GM23248 (cell line): ENCODE measurements at regions not wholly inside any gene's neighbourhood (a gene's known extent, or its start where the extent isn't known, plus 50 kb on each side); places are given as distances from the start of the nearest gene placed in this dataset.
A peak's percentile ranks its signal among the peaks of the same experiment; 100 is the strongest.

Experiments used
- DNase-seq: peaks from one replicate; pipeline ENCODE4 v3.0.0-alpha.2; 2015
- H2AFZ ChIP-seq: fragments of 200-600 bp; sonication (generic); 2 replicates; pipeline ENCODE4 v1.6.1; 2016; ENCODE audit warnings: antibody characterized with exemption
- H3F3A ChIP-seq: fragments of 200-600 bp; sonication (generic); 2 replicates; pipeline ENCODE4 v1.6.1; 2016; ENCODE audit warnings: mild to moderate bottlenecking, antibody characterized with exemption, mixed run types; ENCODE audit not compliant: insufficient read depth
- H3K27ac ChIP-seq: fragments of 200-600 bp; sonication (generic); 2 replicates; pipeline ENCODE4 v1.5.1; 2016; ENCODE audit warnings: mild to moderate bottlenecking
- H3K27me3 ChIP-seq: fragments of 200-600 bp; sonication (generic); replicated peaks from 2 replicates; pipeline ENCODE4 v1.6.1; 2016; ENCODE audit warnings: mild to moderate bottlenecking; ENCODE audit not compliant: insufficient read depth
- H3K36me3 ChIP-seq: fragments of 200-600 bp; sonication (generic); 2 replicates; pipeline ENCODE4 v1.6.1; 2016; ENCODE audit warnings: low read depth, mild to moderate bottlenecking
- H3K4me1 ChIP-seq: fragments of 200-600 bp; sonication (generic); 2 replicates; pipeline ENCODE4 v1.6.1; 2016; ENCODE audit warnings: mild to moderate bottlenecking; ENCODE audit not compliant: insufficient read depth
- H3K4me2 ChIP-seq: fragments of 200-600 bp; sonication (generic); one replicate; pipeline ENCODE4 v1.6.1; 2016; ENCODE audit warnings: mild to moderate bottlenecking; ENCODE audit not compliant: unreplicated experiment
- H3K4me3 ChIP-seq: fragments of 200-600 bp; sonication (generic); 2 replicates; pipeline ENCODE4 v1.5.1; 2016; ENCODE audit warnings: mild to moderate bottlenecking
- H3K79me2 ChIP-seq: fragments of 200-600 bp; sonication (generic); 2 replicates; pipeline ENCODE4 v1.6.1; 2016; ENCODE audit warnings: mild to moderate bottlenecking; ENCODE audit not compliant: insufficient read depth
- H3K9ac ChIP-seq: fragments of 200-600 bp; sonication (generic); 2 replicates; pipeline ENCODE4 v1.6.1; 2016; ENCODE audit warnings: mild to moderate bottlenecking
- H3K9me2 ChIP-seq: fragments of 200-600 bp; sonication (generic); 2 replicates; pipeline ENCODE4 v1.6.1; 2016; ENCODE audit warnings: mixed run types, mild to moderate bottlenecking, moderate library complexity; ENCODE audit not compliant: insufficient read depth
- H3K9me3 ChIP-seq: fragments of 200-600 bp; sonication (generic); one replicate; pipeline ENCODE4 v1.6.1; 2017; ENCODE audit warnings: low read depth
- H4K20me1 ChIP-seq: fragments of 200-600 bp; sonication (generic); 2 replicates; pipeline ENCODE4 v1.6.0; 2016; ENCODE audit not compliant: insufficient read depth
- EZH2 ChIP-seq: fragments of 200-600 bp; sonication (generic); IDR thresholded peaks from 2 replicates; pipeline ENCODE4 v1.6.1; 2018; ENCODE audit warnings: antibody characterized with exemption, mild to moderate bottlenecking; ENCODE audit not compliant: insufficient read depth, poor library complexity, severe bottlenecking
- EZH2phosphoT487 ChIP-seq: fragments of 200-600 bp; sonication (generic); IDR thresholded peaks from 2 replicates; pipeline ENCODE4 v1.6.1; 2018; ENCODE audit warnings: antibody characterized with exemption, moderate library complexity, mild to moderate bottlenecking, low read depth; ENCODE audit not compliant: insufficient read depth
- WGBS, 2 experiments: methylation state at CpG; one replicate each; pipeline ENCODE4 v1.1.6; 2015 to 2017; ENCODE audit warnings: low lambda C conversion rate in 2 of 2, low coverage in 1 of 2; ENCODE audit errors: missing lambda C conversion rate in 2 of 2; 5-methylcytosine and 5-hydroxymethylcytosine counted together
- in situ Hi-C: fragments of 300-500 bp; cut with MboI; formaldehyde crosslinking; loops from 2 replicates; pipeline ENCODE4 v1.15.0; 2020

DNA sequence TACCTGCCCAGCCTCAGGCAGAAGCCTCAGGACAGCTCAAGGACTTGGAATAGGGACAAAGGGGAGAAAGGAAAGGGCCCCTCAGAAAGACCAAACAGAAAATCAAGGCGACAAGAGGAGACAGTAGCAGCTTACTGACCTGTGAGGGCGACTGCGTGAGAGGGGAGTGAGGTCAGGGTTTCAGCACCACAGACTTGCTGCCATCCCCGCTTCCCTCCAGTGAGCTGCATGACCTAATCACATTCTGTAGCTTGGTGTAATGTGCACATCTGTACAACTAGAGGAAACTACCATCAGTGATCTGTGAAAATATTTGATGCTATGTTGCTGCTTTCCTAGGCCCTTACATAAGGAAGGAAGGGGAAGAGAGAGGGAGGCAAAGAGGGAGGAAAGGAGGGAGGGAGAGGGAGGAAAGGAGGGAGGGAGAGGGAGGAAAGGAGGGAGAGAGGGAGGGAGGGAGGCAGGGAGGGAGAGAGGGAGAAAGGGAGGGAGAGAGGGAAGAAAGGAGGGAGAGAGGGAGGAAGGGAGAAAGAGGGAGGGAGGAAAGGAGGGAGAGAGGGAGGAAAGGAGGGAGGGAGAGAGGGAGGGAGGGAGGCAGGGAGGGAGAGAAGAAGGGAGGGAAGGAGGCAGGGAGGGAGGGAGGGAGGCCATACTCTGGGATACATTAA, 404.9 kb upstream of the CDH5 start:
- Histone ChIP-seq H3K9ac (no peak overlapping the region), H3K27ac (no peak overlapping the region), H3K27me3 (no peaks in the 10 kb centered on the region), H3K9me3 (no peaks in the 10 kb centered on the region), H3K79me2 (no peaks in the 10 kb centered on the region), H3F3A (no peaks in the 10 kb centered on the region), H3K36me3 (no peaks in the 10 kb centered on the region), H2AFZ (no peak overlapping the region), H3K4me2 (no peak overlapping the region), H3K4me3 (no peak overlapping the region), H3K4me1 (no peaks in the 10 kb centered on the region), H4K20me1 (no peaks in the 10 kb centered on the region), H3K9me2 (no peaks in the 10 kb centered on the region)
- WGBS, 2 experiments, result 47 to 54% methylated on average over 4 of the region's 4 CpGs
- TF ChIP-seq EZH2, result no peak
- TF ChIP-seq EZH2phosphoT487, result no peak
- in situ Hi-C loops, result no loop called here
- DNase-seq, result no peak

- Histone ChIP-seq H3K9me2 (no peaks in the 10 kb centered on the region), H3K27me3 (no peaks in the 10 kb centered on the region), H3K4me1 (no peaks in the 10 kb centered on the region), H3K27ac (no peak overlapping the region), H3K9me3 (no peaks in the 10 kb centered on the region), H4K20me1 (no peaks in the 10 kb centered on the region), H3F3A (no peaks in the 10 kb centered on the region), H3K79me2 (no peaks in the 10 kb centered on the region), H3K4me2 (no peak overlapping the region), H3K36me3 (no peaks in the 10 kb centered on the region), H2AFZ (no peak overlapping the region), H3K9ac (no peak overlapping the region), H3K4me3 (no peak overlapping the region)
- in situ Hi-C loops, result no loop called here
- DNase-seq, result peak; percentile 23
- no peak for TF ChIP-seq EZH2
- WGBS, 2 experiments, result 69 to 72% methylated on average over 2 of the region's 2 CpGs
Measured at GRCh38 chr16:65959983-65960382, 406.5 kb upstream of the CDH5 start.

- in situ Hi-C loops, result no loop called here
Measured at GRCh38 chr16:65958086-65958485, 408.4 kb upstream of the CDH5 start.

DNA sequence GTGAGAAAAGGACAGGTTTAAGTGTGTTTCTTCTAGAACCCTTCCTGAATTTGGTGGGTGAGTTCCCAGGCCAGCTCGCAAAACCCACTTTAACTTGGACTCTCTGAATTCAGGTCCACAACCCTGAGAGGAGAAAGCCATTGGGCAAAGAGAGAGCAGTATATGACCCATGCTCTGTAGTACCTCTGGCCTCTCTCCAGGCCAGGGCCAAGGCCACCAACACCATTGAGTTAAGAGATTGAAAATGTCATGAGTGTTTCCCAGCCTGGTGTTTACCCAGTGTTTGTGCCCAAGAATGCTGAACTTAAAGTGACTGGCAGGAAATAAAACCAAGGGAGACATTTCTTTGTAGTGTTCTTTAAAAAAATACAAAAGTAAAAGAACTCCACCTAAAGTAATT, 410.4 kb upstream of the CDH5 start:
- Histone ChIP-seq H4K20me1 (no peaks in the 10 kb centered on the region), H3K27me3 (no peaks in the 10 kb centered on the region; the same call in 1 of the 2 replicates), H2AFZ (no peak overlapping the region), H3K9me3 (no peaks in the 10 kb centered on the region), H3K9me2 (no peaks in the 10 kb centered on the region), H3K9ac (no peak overlapping the region), H3K36me3 (no peaks in the 10 kb centered on the region), H3K4me2 (no peak overlapping the region), H3K4me3 (no peak overlapping the region), H3F3A (no peaks in the 10 kb centered on the region), H3K79me2 (no peaks in the 10 kb centered on the region), H3K27ac (no peak overlapping the region), H3K4me1 (no peaks in the 10 kb centered on the region)
- no peak for TF ChIP-seq EZH2phosphoT487
- TF ChIP-seq EZH2, result no peak
- in situ Hi-C loops, result no loop called here
- no peak for DNase-seq
- WGBS, 2 experiments, result 82 to 86% methylated on average over 1 of the region's 1 CpG

More at GRCh38 chr16:65958086-65958485, 408.4 kb upstream of the CDH5 start:
- Histone ChIP-seq H2AFZ (no peak overlapping the region), H3K4me2 (no peak overlapping the region), H3K36me3 (no peaks in the 10 kb centered on the region), H3K9me3 (no peaks in the 10 kb centered on the region), H4K20me1 (no peaks in the 10 kb centered on the region), H3K4me1 (no peaks in the 10 kb centered on the region), H3K4me3 (no peak overlapping the region), H3K9ac (no peak overlapping the region), H3K27me3 (no peaks in the 10 kb centered on the region), H3K79me2 (no peaks in the 10 kb centered on the region), H3K27ac (no peak overlapping the region), H3F3A (no peaks in the 10 kb centered on the region), H3K9me2 (no peaks in the 10 kb centered on the region)
- DNase-seq, result no peak
- TF ChIP-seq EZH2, result no peak
- no peak for TF ChIP-seq EZH2phosphoT487
- 58 to 63% methylated on average over 3 of the region's 3 CpGs for whole genome bisulfite sequencing, 2 experiments

DNA sequence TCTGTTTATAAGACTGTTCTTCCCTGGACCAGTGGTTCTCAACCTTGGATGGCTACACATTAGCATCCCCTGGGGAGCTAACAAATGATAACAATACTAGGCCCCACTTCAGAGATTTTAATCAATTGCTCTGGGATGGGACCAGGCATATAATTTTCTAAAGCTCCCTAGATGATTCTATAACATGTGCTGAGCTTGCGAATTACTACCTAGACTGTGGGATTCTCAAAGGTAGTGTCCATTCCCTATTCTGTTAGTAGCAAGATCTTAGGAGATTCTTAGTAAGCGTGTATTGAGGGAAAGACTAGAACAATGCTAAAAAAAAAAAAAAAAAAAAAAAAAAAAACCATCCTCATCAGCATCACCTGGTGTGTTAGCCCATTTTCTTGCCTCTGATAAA, 412.0 kb upstream of the CDH5 start:
- Histone ChIP-seq H3K9me3 (no peaks in the 10 kb centered on the region), H3K36me3 (no peaks in the 10 kb centered on the region), H4K20me1 (no peaks in the 10 kb centered on the region), H3K4me1 (no peaks in the 10 kb centered on the region), H3K4me3 (no peak overlapping the region), H3F3A (no peaks in the 10 kb centered on the region), H3K79me2 (no peaks in the 10 kb centered on the region), H2AFZ (no peak overlapping the region), H3K27ac (no peak overlapping the region), H3K27me3 (no peaks in the 10 kb centered on the region; the same call in 1 of the 2 replicates), H3K9me2 (no peaks in the 10 kb centered on the region), H3K9ac (no peak overlapping the region), H3K4me2 (no peak overlapping the region)
- DNase-seq, result no peak
- in situ Hi-C loops, result no loop called here
- WGBS, 2 experiments, result 81 to 84% methylated on average over 2 of the region's 2 CpGs
- TF ChIP-seq EZH2 (no peak), EZH2phosphoT487 (no peak)
